ENCODE measurements at regions not wholly inside any gene's neighbourhood (a gene's known extent, or its start where the extent isn't known, plus 50 kb on each side); places are given as distances from the start of the nearest gene placed in this dataset.

- TF ChIP-seq, protein P1, sequence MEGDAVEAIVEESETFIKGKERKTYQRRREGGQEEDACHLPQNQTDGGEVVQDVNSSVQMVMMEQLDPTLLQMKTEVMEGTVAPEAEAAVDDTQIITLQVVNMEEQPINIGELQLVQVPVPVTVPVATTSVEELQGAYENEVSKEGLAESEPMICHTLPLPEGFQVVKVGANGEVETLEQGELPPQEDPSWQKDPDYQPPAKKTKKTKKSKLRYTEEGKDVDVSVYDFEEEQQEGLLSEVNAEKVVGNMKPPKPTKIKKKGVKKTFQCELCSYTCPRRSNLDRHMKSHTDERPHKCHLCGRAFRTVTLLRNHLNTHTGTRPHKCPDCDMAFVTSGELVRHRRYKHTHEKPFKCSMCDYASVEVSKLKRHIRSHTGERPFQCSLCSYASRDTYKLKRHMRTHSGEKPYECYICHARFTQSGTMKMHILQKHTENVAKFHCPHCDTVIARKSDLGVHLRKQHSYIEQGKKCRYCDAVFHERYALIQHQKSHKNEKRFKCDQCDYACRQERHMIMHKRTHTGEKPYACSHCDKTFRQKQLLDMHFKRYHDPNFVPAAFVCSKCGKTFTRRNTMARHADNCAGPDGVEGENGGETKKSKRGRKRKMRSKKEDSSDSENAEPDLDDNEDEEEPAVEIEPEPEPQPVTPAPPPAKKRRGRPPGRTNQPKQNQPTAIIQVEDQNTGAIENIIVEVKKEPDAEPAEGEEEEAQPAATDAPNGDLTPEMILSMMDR (IDR thresholded peaks at IDR 0.05), result no peak
- TF ChIP-seq POLR2A (IDR thresholded peaks at IDR 0.05), result no peak
These were observed 341.6 kb upstream of the NRSN1 start for GRCh38 chr6:23784301-23784919.

Measured in right lobe of liver (tissue), 4 donors.